Common myeloid progenitor, CD34-positive (primary cell): ENCODE measurements at regions not wholly inside any gene's neighbourhood (a gene's known extent, or its start where the extent isn't known, plus 50 kb on each side); places are given as distances from the start of the nearest gene placed in this dataset.

Source experiments
- CTCF ChIA-PET: fragments of 350-600 bp; sonication (Branson Sonifier 250); formaldehyde crosslinking; loops from one replicate; lab custom pipeline; 2021; ENCODE audit warnings: antibody characterized with exemption; lab: Charles Lee
- POLR2A ChIA-PET: fragments of 350-600 bp; sonication (Branson Sonifier 250); formaldehyde crosslinking; loops from one replicate; lab custom pipeline; 2021; ENCODE audit warnings: antibody characterized with exemption; lab: Charles Lee
- DNase-seq, 3 donors: peaks; one replicate each; pipeline versions ENCODE4 v3.0.0 to v3.0.0-alpha.2; 2013
- H3K27ac ChIP-seq, 2 experiments: 1 replicate in 1 of 2; 2 replicates in 1 of 2; pipeline ENCODE4 v1.7.0; 2013; ENCODE audit warnings: inconsistent platforms in 2 of 2, low read length in 2 of 2, mild to moderate bottlenecking in 2 of 2, low read depth in 1 of 2, moderate library complexity in 1 of 2; ENCODE audit not compliant: severe bottlenecking in 2 of 2, insufficient read depth in 1 of 2, poor library complexity in 1 of 2
- H3K27me3 ChIP-seq, 5 experiments: replicated peaks in 2 of 5; 1 replicate in 3 of 5; 2 replicates in 2 of 5; pipeline versions ENCODE4 v1.6.1 to v1.7.0; 2013; ENCODE audit warnings: low read length in 4 of 5, mild to moderate bottlenecking in 2 of 5, moderate library complexity in 2 of 5, inconsistent platforms in 1 of 5; ENCODE audit not compliant: insufficient read depth in 5 of 5, control insufficient read depth in 4 of 5
- H3K36me3 ChIP-seq, 4 experiments: 1 replicate in 2 of 4; 2 replicates in 2 of 4; pipeline versions ENCODE4 v1.6.1 to v1.7.0; 2013; ENCODE audit warnings: low read length in 3 of 4, control low read depth in 1 of 4, mild to moderate bottlenecking in 1 of 4; ENCODE audit not compliant: control insufficient read depth in 4 of 4, insufficient read depth in 4 of 4
- H3K4me1 ChIP-seq, 4 experiments: 1 replicate in 3 of 4; 2 replicates in 1 of 4; pipeline versions ENCODE4 v1.6.1 to v1.7.1; 2013; ENCODE audit warnings: low read length in 3 of 4, mild to moderate bottlenecking in 3 of 4, control low read depth in 1 of 4, inconsistent platforms in 1 of 4, moderate library complexity in 1 of 4; ENCODE audit not compliant: control insufficient read depth in 4 of 4, insufficient read depth in 4 of 4; ENCODE audit errors: control extremely low read depth in 1 of 4
- H3K4me3 ChIP-seq, 7 experiments: 1 replicate in 4 of 7; 2 replicates in 3 of 7; pipeline versions ENCODE4 v1.5.1 to v1.7.0; 2013; ENCODE audit warnings: mild to moderate bottlenecking in 7 of 7, low read length in 6 of 7, moderate library complexity in 6 of 7, inconsistent platforms in 2 of 7, low read depth in 2 of 7, control low read depth in 1 of 7; ENCODE audit not compliant: insufficient read depth in 4 of 7, control insufficient read depth in 1 of 7; ENCODE audit errors: extremely low read depth in 1 of 7
- H3K9me3 ChIP-seq, 5 experiments: 1 replicate in 4 of 5; 2 replicates in 1 of 5; pipeline versions ENCODE4 v1.6.1 to v1.7.1; 2013; ENCODE audit warnings: low read length in 4 of 5, mild to moderate bottlenecking in 2 of 5, inconsistent platforms in 1 of 5, low read depth in 1 of 5, moderate library complexity in 1 of 5; ENCODE audit not compliant: control insufficient read depth in 4 of 5, insufficient read depth in 2 of 5; ENCODE audit errors: control extremely low read depth in 1 of 5
- WGBS: methylation state at CpG from one replicate; pipeline ENCODE4 v1.1.5; 2013; ENCODE audit not compliant: insufficient coverage; 5-methylcytosine and 5-hydroxymethylcytosine counted together

DNA sequence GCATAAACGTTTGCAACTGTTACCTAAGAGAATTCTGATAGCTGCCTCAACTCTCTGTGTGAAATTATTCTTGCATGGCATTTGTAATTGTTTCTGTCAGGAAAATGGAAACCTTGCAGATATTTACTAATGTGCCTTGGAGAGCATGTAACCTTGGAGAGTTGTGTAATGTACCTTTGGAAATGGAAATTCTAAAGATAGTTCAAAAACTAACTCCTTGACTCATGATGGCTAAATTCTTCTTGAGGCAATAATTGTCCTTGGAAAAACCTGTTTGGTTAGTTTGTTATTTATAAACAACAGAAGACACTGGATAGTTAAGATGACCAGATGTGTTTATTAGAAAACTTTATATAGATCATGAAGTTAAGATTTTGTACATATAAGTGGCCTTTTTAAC lies 1033.8 kb downstream of the PLA2G4A start:
- POLR2A ChIA-PET = no interaction called here
- Histone ChIP-seq H3K36me3 (no peaks in the 10 kb centered on the region), H3K4me3 (no peak overlapping the region), H3K4me1 (no peaks in the 10 kb centered on the region), H3K27me3 (no peaks in the 10 kb centered on the region), H3K9me3 (no peaks in the 10 kb centered on the region), H3K27ac (no peak overlapping the region)
- DNase-seq = no peak
- CTCF ChIA-PET = no interaction called here
- 100% methylated on average over 1 of the region's 1 CpG for WGBS

DNA sequence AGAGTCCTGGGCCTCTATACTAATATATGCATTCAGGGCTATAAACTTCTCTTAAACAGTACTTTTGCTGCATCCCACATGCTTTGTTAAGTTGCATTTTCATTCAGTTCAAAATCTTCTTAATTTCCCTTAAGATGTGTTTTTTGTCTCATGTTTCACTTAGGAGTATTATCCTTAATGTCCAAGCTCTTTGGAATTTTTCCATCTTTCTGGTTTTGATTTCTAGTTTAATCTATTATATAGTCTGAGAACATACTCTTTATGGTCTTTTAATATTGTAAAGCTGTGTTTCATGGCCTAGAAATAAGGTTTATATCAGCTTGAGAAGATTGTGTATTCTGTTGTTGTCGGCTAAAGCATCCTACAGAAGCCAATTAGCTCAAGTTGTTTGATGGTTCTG lies 1041.8 kb downstream of the PLA2G4A start:
- POLR2A ChIA-PET = no interaction called here
- CTCF ChIA-PET = no interaction called here

DNA sequence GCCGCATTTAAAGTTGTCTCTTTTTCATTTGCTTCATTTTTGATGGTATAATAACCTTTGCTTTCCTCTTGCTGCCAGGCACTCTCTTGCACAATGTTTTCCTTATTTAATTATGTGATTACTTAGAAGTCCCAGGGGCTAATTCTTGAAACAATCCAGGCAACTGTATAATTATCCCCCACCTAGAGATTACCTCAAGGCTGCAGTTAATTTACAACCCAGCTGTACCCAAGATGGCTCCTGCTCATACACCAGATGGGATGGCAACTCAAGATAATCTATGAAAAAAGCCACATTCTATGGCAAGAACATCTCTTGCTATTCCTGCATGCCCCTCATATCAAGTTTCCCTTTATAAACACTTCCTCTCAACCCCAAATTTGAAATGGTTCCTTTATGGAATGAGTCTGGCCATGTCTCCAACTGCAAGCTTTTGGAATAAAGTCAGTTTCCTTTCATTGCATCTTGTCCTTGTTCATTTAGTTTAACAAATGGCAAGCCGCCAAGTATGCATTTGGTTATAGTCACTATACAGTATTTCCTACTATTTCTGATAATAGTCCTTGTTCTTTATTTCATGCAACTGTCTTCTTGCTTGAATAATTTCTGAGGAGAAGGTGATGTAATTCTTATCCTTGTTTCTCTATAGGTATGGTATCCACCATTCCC lies 1042.6 kb downstream of the PLA2G4A start:
- ChIA-PET POLR2A (no interaction called here), CTCF (no interaction called here)
- no peaks in the 10 kb centered on the region for H3K9me3 ChIP-seq
- DNase-seq = no peak
- no peaks in the 10 kb centered on the region for H3K27me3 ChIP-seq
- H3K27ac ChIP-seq = no peak overlapping the region
- no CpG with 5 or more reads among the region's 2 CpGs for WGBS
- H3K36me3 ChIP-seq = no peaks in the 10 kb centered on the region
- no peaks in the 10 kb centered on the region for H3K4me1 ChIP-seq
- H3K4me3 ChIP-seq = no peak overlapping the region

More for the DNA sequence above, 1041.8 kb downstream of the PLA2G4A start:
- H3K27ac ChIP-seq = no peak overlapping the region
- H3K36me3 ChIP-seq = no peaks in the 10 kb centered on the region
- H3K9me3 ChIP-seq = no peaks in the 10 kb centered on the region
- no peaks in the 10 kb centered on the region for H3K27me3 ChIP-seq
- DNase-seq = no peak
- H3K4me3 ChIP-seq = no peak overlapping the region
- WGBS = no CpG with 5 or more reads among the region's 1 CpG
- H3K4me1 ChIP-seq = no peaks in the 10 kb centered on the region

DNA sequence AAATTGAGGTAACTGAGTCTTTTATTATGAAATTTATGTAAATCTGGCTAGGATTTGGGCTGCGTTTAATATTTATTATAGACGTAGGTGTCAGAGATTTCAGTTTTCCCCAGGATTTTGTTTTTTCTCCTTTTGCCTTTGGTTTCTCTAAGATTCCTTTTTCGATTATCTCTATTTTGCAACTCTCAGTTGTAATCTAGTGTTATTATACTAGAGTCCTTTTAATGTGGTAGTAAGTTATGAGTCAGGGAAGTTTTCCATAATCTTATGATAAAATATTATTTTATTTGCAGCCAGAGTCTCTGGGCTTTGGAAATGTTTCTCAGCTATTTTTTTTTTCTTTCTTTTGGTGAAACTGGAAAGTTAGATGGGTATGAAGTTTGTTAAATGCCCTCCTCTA lies 1043.8 kb downstream of the PLA2G4A start:
- Histone ChIP-seq H3K27me3 (no peaks in the 10 kb centered on the region), H3K4me1 (no peaks in the 10 kb centered on the region), H3K27ac (no peak overlapping the region), H3K36me3 (no peaks in the 10 kb centered on the region), H3K9me3 (no peaks in the 10 kb centered on the region), H3K4me3 (no peak overlapping the region)
- POLR2A ChIA-PET = no interaction called here
- no peak for DNase-seq
- CTCF ChIA-PET = no interaction called here
- no CpG with 5 or more reads among the region's 3 CpGs for WGBS

DNA sequence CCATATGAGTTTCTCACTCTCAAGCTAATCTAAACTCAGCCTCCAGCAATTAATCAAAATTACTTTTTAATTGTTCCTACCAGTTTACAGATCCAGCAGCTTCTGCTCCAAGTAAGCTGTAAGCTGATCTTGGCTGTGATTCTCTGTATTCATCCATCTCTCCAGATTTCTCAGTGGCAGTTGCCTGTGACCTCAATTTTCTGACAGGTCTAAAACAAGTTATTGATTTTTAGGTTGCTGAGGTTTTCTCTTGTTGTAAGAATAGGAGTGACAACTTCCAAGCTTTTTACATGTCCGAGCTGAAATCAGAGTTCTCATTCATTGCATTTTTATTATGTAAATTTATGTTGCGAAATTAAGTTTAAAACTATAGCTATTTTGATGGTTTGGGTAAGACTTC lies 1044.4 kb downstream of the PLA2G4A start:
- no CpG with 5 or more reads among the region's 2 CpGs for WGBS
- H3K36me3 ChIP-seq = no peaks in the 10 kb centered on the region
- POLR2A ChIA-PET = no interaction called here
- no peaks in the 10 kb centered on the region for H3K9me3 ChIP-seq
- CTCF ChIA-PET = no interaction called here
- no peak overlapping the region for H3K4me3 ChIP-seq
- no peak for DNase-seq
- H3K4me1 ChIP-seq = no peaks in the 10 kb centered on the region
- H3K27ac ChIP-seq = no peak overlapping the region
- H3K27me3 ChIP-seq = no peaks in the 10 kb centered on the region

DNA sequence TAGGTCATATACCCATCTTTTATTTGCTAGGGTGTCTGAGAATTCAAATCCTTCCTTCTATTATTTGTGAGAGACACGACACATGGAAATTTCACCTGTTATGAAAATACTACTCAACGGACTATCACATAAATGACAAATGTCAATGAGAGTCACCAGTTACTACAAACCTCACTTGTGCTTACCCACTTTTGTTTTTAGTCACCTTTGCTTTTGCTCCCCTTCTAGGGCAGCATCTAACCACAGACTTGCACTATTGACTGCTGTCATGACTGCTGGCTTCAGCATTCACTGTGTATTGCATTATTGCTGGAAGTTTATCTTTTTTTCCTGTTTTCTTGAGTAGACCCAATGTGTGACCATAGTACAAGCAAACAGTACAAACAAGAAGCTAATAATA lies 1048.0 kb downstream of the PLA2G4A start:
- 95% methylated on average over 2 of the region's 2 CpGs for WGBS
- ChIA-PET CTCF (no interaction called here), POLR2A (no interaction called here)
- DNase-seq = no peak
- H3K4me3 ChIP-seq = no peak overlapping the region
- H3K27me3 ChIP-seq = no peaks in the 10 kb centered on the region
- H3K27ac ChIP-seq = no peak overlapping the region
- no peaks in the 10 kb centered on the region for H3K9me3 ChIP-seq
- H3K36me3 ChIP-seq = no peaks in the 10 kb centered on the region
- no peaks in the 10 kb centered on the region for H3K4me1 ChIP-seq

DNA sequence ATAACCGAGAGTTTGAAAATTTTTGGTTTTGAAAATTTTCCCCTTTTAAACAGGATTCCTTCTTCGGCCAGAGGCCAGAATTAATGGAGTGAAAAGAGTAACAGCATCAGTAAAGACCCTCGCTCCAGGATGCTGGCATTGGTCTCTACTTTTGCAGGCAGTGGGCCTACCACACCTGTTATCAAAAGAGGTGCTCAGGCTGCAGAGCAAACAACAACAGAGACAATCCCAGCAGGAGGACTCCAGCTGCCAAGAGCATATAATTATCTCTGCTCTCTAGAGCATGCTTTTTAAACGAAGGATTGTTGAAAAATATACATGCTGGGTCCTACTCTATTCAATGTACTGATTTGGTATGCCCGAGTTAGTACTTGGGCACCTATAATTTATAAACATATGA lies 1048.5 kb downstream of the PLA2G4A start:
- H3K27ac ChIP-seq = no peak overlapping the region
- CTCF ChIA-PET = no interaction called here

More for the DNA sequence above, 1048.5 kb downstream of the PLA2G4A start:
- 100% methylated on average over 3 of the region's 5 CpGs for WGBS
- H3K4me3 ChIP-seq = no peak overlapping the region
- no peaks in the 10 kb centered on the region for H3K27me3 ChIP-seq
- no peaks in the 10 kb centered on the region for H3K4me1 ChIP-seq
- DNase-seq = no peak
- POLR2A ChIA-PET = no interaction called here
- no peaks in the 10 kb centered on the region for H3K9me3 ChIP-seq
- H3K36me3 ChIP-seq = no peaks in the 10 kb centered on the region
